ENCODE measurements at regions not wholly inside any gene's neighbourhood (a gene's known extent, or its start where the extent isn't known, plus 50 kb on each side); places are given as distances from the start of the nearest gene placed in this dataset.
"Not testable (repeated sequence)": the region's sequence is repeated elsewhere in the genome, so short reads cannot be mapped to it uniquely, and the experiment has no call there.

DNA sequence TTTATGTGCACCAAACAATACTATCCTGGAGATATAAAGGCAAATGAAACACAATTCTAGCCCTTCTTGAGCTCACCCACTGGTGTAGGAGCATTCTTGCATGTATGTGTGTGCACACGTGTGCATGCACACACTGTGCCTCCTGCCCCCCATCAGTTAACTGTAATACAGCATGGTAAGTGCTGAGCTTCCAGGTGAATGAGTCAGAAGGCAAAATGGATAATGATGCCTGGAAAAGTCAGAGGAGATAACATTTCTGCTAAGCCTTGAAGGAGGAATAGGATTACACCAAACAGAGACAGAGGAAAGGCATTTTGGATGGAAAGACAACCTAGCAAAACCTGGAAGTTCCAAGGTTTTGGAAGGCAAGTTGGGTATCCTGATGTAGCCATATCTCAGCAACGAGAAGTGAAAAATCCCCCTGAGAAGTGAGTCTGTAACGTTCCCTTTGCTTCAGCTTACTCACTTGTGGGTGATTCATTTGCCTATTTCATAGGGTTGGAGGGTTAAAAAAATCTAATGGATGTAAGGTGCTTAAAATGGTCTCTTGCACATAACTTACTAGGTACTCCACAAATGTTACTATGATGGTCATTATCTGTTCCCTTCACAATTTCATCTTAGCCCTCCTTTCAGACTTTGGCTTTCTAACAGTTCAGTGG is 101.4 kb upstream of the STC2 start:
- DNase-seq (ENCODE audit: low read depth, low spot score), result no peak

DNA sequence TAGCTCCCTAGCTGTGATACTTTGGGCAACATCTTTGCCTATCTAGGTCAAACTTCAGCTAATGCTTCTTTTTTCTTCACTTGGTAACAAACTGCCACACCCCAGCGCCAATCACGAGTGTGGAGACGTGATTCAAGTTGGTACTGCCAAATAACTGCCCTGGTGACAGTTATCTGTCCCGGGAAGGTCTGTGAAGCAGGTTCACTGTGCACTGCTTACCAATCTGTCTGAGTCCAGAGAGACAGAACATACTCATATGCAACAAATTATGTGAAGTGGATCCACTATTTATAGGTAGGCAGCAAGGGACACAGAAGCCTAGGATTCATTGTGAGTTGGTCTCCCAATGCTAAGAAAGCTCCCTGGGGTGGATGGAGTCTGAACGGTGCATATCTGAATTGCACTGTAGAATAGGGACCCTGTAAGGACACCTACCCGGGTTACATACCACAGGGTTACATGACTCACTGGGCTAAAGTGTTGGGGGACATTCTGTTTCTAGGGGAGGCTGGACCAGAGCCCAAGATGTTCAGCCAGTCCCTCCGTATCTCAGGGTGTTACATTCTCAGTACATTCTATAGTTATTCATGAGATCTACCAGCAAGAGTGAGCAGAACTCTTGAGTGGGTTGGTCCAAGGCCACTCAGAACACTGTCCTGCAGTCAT is 95.4 kb upstream of the STC2 start:
- DNase-seq (ENCODE audit: low read depth, low spot score), result no peak

DNA sequence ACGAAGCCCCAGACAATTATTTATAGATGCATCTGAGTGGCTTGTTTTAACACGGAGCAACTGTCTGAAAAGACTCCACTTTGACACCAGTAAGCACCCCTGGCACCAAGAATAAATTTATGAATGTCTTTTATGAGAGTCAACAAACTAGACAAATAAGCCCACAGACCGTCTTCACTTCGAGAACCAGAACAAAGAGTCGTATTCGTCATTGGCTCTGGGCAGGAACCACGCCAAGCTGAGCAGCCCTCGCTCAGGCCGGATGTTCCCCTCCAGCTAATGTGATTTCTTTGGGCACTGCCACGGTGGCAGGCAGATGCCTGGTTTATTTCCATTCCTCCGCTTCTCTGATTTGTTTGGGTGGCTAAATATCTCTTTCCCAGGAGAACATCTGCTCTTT is 91.9 kb upstream of the STC2 start:
- no peak for DNase-seq (ENCODE audit: low read depth, low spot score)

DNA sequence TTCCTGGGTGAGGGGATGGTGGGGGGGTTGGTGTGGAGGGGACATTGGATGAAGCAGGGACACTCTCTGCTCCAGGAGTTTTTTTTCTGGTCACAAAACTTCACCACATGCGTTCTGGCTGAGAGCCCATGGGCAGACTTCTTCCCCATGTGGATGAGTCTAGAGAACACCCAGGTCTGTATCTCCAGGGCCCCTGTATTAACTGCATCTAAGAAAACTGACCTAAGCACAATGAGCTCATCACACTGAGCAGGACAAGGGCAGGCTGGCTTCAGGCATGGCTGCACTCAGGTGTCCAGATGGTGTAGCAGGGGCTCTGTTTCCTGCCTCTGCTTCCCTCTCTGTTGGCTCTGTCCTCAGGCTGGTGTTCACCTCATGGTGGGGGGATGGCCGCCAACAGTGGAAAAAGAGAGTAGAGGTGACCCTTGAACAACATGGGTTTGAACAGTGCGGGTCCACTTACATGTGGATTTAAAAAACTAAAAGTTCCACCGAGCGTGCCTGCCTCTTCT is 85.3 kb upstream of the STC2 start:
- DNase-seq (ENCODE audit: low read depth, low spot score), result no peak

DNA sequence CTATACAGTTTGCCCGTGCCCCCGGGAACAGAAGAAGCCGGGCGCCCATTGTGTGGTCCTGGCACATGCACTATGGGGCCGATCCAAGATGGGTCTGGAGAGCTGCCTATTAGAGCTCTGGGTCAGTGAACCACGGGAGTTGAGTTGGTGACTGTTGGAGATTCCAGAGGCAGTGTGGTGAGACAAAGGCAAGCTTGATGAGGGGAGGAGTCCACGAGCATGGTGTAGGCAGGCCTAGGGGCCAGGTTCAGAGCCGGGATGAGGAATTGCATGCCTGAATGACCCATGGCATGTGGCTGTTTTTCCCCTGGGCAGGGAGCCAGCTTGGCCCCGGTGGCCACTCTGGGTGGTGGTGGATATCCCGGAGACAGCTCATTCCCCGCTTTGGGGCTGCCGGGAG is 84.4 kb upstream of the STC2 start:
- no peak for DNase-seq (ENCODE audit: low read depth, low spot score)

DNA sequence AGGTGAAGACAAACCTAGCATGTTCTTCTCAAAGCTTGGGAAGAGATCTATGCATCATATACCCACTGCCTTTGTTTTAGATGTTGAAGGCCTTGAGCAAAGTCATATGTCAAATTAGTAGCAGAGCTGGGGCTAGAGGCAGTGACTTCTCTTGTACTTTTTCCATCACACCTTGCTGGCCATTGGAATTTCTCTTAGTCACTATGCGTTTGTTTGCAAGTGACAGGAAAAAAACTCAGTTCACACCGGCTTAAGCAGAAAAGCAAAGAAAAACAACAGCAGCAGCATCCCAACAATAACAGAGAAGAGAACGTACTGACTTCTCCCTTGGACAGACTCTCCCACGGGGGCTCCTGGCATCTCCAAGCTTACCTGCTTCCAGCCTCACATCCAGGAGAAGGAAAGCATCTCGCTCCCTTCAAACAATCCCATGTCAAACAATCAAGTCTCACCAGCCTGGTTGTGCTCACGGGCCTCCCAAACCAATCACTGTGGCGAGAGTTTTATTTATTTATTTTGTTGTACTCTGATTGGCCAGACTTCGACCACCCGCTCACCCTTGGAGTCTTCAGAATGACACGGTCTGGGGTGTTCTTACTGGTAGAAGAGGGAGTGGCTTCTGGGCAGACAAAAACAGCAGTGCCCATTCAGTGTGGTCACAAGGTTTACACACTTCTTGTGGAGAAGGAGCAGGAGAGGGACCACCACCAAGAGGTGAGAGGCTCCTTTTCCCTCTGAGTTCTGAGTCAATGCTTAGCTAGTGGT is 83.8 kb upstream of the STC2 start:
- no peak for DNase-seq (ENCODE audit: low read depth, low spot score)

DNA sequence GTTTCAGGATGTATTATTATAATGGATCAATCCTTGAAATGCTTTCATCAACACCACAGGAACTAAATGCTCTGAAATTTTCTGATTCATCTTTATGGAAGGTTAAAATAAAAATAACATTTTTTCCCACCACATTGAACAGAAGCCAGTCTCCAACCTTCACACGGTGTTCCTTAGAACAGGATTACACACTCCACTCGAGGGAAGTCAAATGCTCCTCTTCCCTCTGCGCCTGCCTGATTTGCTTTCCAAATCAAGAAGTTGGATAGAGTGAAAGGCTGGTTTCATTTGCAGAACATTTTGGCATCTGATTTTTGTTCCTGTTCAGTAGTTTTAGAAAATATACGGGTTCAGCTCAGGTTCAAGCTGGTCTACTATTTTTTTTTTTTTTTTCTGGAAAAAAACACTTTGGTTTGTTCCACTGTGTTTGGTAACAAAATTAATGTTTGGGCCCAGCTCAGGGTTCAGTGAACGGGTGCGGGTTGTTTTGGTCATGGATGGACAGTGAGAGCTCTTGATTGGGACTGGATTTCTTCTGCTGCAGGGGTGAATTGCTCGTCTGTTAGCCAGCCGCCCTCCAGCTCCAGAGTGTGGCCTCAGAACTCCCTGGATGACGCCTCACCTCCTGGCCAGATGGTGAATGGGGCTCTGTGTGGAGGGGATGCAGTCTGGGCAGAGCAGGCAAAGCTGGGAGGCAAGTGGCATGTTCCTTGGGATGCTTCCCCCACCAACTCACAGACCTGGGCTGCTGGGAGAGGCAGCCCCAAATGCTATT is 82.4 kb upstream of the STC2 start:
- DNase-seq (ENCODE audit: low read depth, low spot score), result no peak

DNA sequence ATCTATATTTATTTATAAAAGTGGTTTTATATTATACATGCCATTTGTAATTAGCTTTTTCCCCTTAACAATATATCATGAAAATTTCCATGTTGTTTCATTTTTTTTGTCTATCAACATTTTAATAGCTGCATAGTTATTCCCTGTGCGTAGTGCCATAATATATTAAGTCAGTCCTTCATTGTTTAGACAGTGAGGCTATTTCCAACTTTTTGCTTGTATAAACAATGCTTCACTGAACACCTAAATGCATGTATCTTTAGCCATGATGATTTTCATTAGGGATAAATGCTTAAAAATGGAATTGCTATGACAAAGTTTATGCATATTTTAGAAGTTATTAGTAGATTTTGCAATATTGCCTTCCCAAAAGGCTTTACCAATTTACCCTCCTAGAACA is 80.7 kb upstream of the STC2 start:
- no peak for DNase-seq (ENCODE audit: low read depth, low spot score)

DNA sequence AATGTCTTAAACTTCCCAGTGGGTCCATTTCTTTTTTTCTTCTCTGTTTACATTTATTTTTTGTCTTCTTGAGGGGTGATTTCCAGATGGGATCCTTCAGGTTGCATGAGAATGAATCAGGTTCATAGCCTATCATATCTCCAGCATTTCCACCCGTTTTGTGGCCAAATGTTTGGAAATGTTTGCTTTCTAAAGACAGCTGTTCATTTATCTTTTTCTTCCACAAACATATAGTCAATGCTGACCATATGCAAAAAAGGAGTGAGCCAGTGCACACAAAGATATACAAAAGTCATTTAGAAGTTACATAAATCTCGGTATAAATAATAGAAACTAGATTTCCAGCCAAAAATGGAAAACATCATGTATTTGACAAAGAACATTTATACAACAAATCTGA is 71.6 kb upstream of the STC2 start:
- no peak for DNase-seq (ENCODE audit: low read depth, low spot score)

DNA sequence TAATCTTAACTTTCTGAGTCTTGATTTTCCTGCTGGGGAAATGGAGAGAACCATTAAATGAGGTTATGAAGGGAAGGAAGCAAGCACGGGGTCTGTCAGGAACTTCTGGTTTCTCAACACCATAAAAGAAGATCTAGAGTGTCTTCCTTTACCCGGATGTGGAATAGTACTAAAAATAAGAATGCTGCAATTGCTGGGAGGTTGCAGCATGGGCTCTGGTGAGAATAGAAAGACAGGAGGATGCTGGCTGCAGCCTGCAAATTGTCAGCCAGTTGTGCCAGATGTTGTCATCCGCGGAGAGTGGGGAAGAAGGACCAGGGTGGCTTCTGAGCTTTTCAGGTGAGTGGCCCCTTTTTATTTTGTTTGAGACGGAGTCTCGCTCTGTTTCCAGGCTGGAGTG is 69.3 kb upstream of the STC2 start:
- no peak for DNase-seq (ENCODE audit: low read depth, low spot score)

DNA sequence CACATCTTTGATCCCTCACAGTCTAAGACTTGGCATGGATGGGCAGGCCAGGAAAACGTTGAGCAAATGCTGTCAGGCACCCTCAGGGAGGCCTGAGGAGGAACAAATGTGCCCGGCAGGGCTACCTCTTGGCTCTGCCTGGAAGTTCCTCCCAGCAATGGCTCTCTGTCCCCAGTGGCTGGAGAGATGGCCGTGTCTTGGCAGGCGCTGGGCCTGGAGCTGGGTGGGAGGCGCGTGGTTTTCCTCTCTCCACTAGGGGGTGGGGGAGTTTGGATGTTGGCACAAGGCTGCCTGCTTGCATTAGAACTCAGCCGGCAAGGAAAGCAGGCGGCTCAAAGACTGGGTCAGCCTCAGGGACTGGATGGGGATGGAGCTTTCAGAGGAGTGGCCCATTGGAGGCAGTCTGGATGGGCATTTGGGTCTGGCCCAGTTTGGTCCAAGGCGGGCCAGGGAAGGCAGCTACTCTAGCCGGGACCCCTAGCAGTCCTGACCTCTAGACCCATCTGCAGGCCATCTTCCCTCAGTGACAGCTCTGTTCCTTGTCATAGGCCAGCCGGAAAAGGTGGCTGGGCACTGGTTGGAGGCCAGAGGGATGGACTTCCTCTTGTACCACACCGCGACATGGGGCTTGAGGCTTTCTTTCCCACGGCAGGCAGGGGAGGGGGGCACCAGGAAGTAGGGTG is 68.2 kb upstream of the STC2 start:
- no peak for DNase-seq (ENCODE audit: low read depth, low spot score)

DNA sequence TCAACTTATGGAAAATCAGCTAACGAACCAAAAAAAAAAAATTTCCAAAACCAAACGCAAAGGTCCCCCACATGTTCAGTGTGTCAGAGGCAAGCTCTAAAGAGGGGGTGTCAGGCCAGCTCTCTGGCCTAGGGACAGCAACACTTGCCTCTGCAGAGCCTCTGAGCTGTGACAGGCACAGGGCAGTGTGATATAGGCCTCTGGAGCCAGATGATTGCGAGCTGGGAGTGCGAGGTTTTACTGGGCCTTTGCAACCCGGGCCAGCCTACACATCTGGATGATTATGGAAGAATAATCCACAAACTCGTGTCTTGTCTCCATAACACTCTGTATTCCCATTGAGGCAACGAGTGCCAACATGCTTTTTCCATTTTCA is 67.7 kb upstream of the STC2 start:
- no peak for DNase-seq (ENCODE audit: low read depth, low spot score)

DNA sequence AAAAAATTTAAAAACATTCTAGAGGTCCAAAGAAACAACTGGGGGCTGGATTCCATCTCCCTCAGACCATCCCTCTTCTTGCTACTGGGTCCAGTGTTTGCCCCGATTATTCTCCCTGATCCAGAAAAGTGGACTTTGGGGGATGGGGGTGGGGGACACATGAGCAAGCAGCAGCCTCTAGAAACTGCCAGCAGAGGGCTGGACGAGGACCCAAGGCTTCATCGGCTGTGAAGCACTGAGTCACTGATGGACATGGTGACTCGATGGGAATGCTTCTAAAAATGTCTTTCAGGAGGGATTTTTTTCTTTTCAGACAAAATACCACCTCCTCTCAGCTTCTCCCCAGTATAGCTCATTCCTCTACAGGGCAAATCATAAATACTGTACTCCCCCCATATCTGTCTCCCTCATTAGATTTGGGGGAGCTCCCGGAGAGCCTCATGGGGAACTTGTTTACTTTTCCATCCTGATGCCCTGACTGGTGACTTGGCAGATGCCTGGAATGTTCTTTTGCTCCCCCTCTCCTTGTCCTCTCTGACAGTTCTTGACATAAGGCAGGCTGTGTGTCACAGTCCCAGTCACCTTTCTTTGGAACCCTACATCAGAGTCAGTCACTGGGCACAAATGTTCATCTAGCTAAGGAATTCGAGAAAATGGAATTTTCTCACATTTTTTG is 67.2 kb upstream of the STC2 start:
- DNase-seq (ENCODE audit: low read depth, low spot score), result no peak

DNA sequence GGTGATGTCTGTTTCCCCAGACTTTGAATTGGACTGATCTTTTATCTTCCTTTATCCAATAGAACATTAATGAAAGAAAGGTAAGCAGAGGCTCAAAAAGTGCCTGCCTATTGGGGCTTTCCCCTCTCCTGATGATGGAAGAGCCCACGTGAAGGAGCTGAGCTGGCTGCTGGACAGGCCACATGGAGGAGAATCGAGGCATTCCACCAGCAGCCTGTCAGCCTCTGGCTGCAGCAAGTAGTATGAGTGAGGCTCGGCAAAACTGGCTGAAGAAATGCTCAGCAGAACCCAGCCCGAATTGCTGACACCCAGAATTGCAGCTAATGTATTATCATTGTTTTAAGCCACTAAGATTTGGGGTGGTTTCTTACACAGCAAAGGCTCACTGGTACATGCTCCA is 66.5 kb upstream of the STC2 start:
- DNase-seq (ENCODE audit: low read depth, low spot score), result no peak

DNA sequence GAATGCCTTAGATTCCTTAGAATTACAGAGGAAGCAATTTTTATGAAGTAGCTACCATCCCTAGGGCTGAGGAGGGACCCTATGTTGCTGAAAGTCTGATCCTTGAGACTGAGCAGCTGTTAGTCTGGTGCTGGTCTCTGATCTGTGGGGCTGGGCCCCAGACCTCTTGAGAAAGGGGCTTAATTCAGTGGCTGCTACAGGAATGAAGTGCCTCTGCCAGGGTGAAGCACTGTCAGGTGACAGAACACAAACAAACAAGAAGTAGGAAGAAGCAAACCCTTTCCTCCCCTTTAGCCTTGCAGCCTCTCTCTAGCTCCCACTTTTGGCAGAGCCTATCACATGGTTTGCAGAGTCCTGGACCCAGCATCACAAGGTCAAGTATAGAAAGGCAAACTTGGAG is 64.0 kb upstream of the STC2 start:
- DNase-seq (ENCODE audit: low read depth, low spot score), result no peak

DNA sequence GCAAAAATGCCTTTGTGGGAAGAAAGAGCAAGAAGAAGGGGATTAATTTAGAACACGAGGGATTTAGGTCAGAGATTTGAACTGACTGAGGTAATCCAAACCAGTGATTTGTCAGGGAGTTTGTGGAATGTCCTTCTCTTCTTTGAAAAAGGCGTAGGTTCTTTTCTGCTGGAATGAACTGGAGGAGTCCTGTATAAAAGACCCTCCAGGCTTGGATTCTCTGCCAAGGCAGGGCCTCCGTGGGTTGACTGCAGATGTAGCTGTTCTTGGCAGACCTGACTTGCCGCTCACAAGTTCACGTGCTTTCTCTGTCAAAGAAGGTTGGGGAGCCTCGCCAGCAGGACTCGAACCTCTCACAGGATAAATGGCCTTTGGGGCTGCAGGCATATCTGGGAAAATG is 62.8 kb upstream of the STC2 start:
- no peak for DNase-seq (ENCODE audit: low read depth, low spot score)

DNA sequence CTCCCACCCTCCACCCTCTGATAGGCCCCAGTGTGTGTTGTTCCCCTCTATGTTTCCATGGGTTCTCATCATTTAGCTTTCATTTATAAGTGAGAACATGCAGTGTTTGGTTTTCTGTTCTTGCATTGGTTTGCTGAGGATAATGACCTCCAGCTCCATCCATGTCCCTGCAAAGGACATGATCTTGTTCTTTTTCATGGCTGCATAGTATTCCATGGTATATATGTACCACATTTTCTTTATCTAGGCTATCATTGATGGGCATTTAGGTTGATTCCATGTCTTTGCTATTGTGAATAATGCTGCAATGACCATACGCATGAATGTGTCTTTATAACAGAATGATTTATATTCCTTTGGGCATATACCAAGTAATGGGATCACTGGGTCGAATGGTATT is 59.1 kb upstream of the STC2 start:
- DNase-seq (ENCODE audit: low read depth, low spot score), result not testable (repeated sequence)

DNA sequence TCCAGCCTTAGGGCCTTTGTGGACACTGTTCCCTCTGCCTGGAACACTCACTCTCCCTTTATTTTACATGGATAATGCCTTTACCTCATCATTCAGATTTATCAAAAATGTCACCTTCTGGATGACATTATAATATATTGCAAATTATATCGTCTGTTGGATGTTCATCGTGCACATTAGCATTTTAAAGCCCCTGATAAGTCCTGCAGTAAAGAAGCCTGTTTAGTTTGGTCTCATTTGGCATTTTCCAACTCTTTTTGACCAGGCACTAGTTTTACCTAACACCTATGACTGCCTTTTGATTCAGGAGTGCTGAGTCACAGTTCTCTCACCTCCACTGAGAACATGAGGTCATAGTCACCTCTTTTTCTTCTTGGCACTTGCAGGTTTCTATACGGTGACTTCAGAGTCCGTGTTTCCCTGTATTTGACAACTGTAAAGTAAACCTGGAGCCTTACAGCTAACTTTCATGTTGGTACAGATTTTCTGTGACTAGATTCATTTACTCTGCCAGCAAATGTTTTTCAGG is 57.7 kb upstream of the STC2 start:
- DNase-seq (ENCODE audit: low read depth, low spot score), result no peak

DNA sequence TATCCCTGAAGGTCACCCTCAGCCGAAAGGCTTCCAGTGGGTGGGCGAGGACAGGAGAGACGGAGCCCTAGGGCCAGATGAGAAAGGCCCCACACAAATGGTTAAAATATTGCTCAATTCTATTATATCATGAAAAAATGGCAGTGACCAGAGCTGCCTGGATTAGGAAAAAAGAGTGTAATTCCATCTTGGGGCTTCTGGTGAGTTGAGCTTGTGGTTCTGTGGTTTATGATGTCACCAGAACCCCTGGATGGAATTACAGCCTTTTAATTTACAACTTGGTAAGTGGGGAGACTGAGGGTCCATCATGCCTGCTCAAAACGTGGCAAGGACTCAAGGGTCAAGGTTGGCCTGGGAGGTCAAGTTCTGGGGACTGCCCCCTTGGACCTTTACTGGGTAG is 55.5 kb upstream of the STC2 start:
- DNase-seq (ENCODE audit: low read depth, low spot score), result no peak

DNA sequence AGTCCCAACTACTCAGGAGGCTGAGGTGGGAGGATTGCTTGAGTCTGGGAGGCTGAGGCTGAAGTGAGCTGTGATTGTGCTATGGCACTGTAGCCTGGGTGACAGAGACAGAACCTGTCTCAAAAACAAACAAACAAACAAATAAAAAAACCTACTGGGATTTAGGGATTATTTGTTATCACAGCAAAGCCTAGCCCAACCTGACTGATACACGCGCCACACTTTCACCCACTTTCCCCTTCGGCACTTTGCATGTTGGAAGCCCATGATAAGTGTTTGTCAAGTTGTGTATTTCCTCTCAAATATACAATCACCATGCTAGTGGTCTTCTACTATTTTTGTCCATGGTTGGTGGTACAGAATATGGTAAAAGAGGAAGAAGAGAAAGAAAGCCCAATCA is 50.5 kb upstream of the STC2 start:
- no peak for DNase-seq (ENCODE audit: low read depth, low spot score)
